Astrocyte (in vitro differentiated cells and primary cell): ENCODE measurements at regions not wholly inside any gene's neighbourhood (a gene's known extent, or its start where the extent isn't known, plus 50 kb on each side); places are given as distances from the start of the nearest gene placed in this dataset.

Experiments used
- CTCF ChIP-seq: IDR thresholded peaks from 2 replicates; pipeline ENCODE4 v1.5.1; 2011; ENCODE audit warnings: low read depth, mild to moderate bottlenecking, inconsistent platforms, low read length, moderate library complexity; ENCODE audit not compliant: insufficient read depth
- EZH2 ChIP-seq: IDR thresholded peaks from 2 replicates; pipeline ENCODE4 v1.6.1; 2012; ENCODE audit warnings: mild to moderate bottlenecking, low read length, inconsistent platforms; ENCODE audit not compliant: insufficient read depth

- TF ChIP-seq EZH2 (no peak), CTCF (no peak)
Measured at GRCh38 chr2:53476834-53477233, 290.8 kb upstream of the CHAC2 start.
